ENCODE measurements at regions not wholly inside any gene's neighbourhood (a gene's known extent, or its start where the extent isn't known, plus 50 kb on each side); places are given as distances from the start of the nearest gene placed in this dataset.

DNA sequence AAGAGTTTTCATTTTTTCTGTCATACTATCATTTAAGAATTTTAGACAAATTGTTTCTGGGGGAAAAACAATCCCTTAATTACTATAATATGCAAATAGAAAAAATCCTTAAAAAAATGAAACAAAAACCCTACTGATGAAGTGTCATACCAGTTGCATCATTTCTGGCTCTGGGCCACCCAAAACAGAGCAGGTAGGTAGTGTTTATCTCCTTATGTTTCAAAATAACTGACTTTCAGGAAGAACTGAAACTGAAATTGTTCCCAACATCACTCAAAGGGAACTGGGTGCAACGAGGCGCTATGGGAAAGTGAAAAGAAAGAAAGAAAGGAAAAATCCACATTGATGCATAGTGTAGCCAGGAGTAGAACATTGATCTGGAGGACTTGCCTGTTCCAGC lies 653.1 kb upstream of the SOX9 start:
- Histone ChIP-seq H3K36me3 (ENCODE audit: control insufficient read depth, insufficient read depth, low read length) (no peaks in the 10 kb centered on the region), H3K9me3 (ENCODE audit: control insufficient read depth, insufficient read depth, low read length) (no peaks in the 10 kb centered on the region), H3K9ac (ENCODE audit: low read depth, low read length) (no peak overlapping the region), H3K27ac (ENCODE audit: low read depth, low read length) (no peak overlapping the region), H3K4me3 (ENCODE audit: low read depth, low read length) (no peak overlapping the region), H3K27me3 (ENCODE audit: control insufficient read depth, insufficient read depth, low read length) (no peaks in the 10 kb centered on the region), H3K4me1 (ENCODE audit: control insufficient read depth, insufficient read depth, low read length) (peaks cover 10% of the 10 kb centered on the region)

DNA sequence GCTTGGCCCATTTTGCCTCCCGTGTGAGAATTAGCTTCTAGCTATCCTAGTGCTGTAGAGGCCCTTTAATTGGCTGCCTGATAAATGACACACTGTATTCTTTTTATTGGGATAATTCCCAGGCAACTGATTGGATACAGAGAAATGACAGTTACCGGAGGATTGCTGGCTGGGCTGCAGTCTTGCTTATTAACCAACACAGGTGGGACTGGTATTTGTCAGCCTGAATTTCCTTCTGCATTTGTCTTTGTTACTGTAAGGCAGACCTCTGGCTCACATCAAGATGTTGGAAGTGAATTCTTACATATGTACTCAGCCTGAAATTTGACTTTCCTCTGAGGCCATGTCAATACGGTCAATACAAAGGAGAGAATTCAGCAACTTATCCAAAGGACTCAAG lies 650.8 kb upstream of the SOX9 start:
- H3K9me3 ChIP-seq (ENCODE audit: control insufficient read depth, insufficient read depth, low read length) = no peaks in the 10 kb centered on the region
- H3K4me1 ChIP-seq (ENCODE audit: control insufficient read depth, insufficient read depth, low read length) = no peaks in the 10 kb centered on the region
- H3K27me3 ChIP-seq (ENCODE audit: control insufficient read depth, insufficient read depth, low read length) = no peaks in the 10 kb centered on the region
- H3K36me3 ChIP-seq (ENCODE audit: control insufficient read depth, insufficient read depth, low read length) = no peaks in the 10 kb centered on the region
- H3K9ac ChIP-seq (ENCODE audit: low read depth, low read length) = no peak overlapping the region
- H3K27ac ChIP-seq (ENCODE audit: low read depth, low read length) = no peak overlapping the region
- no peak overlapping the region for H3K4me3 ChIP-seq (ENCODE audit: low read depth, low read length)

DNA sequence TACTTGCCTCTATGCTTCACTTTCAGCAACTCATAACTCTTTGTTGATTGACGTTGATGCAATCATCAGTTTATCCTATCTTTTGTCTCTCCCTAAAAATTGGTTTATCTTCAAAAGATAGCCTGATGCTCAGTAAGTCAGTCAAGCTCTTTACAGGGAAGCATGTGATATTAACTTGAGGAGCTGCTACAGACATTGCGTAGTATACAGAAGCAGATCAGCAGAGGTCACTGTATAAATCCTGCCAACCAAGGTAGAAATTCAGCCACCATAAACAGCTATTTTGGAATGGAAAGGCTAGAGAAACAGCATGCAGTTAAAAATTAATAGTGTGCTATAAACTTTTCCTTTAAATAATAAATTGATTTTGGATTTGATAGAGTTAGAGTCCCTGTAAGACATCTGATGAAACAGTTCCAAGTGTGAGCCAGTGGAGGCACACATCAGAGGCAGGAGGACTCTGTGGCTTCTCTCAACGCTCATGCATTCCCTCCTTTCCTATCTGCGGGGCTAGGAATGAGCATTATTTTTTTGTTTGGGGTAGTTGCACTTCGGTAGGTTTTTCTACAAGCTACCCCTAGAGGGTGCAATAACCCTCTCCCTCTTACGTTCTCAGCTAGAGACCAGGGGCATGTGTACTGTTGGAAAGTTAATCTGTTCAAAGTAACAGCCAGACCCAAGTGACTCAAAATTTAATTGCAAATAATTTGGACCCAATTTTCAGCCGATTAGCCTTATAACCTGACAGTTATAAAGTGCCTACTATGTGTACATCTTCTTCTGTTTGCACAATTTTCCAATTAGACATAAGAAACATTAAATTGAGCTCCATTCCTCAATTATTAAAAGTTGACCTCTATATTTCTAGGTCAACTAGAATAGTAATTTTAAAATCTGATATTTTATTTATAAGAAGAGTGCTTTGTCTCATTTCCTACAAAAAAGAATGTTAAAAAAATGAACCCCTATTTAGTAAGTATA lies 647.7 kb upstream of the SOX9 start:
- no peaks in the 10 kb centered on the region for H3K9me3 ChIP-seq (ENCODE audit: control insufficient read depth, insufficient read depth, low read length)
- no peaks in the 10 kb centered on the region for H3K27me3 ChIP-seq (ENCODE audit: control insufficient read depth, insufficient read depth, low read length)
- H3K9ac ChIP-seq (ENCODE audit: low read depth, low read length) = no peak overlapping the region
- H3K4me3 ChIP-seq (ENCODE audit: low read depth, low read length) = no peak overlapping the region
- H3K4me1 ChIP-seq (ENCODE audit: control insufficient read depth, insufficient read depth, low read length) = no peaks in the 10 kb centered on the region
- no peaks in the 10 kb centered on the region for H3K36me3 ChIP-seq (ENCODE audit: control insufficient read depth, insufficient read depth, low read length)
- H3K27ac ChIP-seq (ENCODE audit: low read depth, low read length) = no peak overlapping the region

DNA sequence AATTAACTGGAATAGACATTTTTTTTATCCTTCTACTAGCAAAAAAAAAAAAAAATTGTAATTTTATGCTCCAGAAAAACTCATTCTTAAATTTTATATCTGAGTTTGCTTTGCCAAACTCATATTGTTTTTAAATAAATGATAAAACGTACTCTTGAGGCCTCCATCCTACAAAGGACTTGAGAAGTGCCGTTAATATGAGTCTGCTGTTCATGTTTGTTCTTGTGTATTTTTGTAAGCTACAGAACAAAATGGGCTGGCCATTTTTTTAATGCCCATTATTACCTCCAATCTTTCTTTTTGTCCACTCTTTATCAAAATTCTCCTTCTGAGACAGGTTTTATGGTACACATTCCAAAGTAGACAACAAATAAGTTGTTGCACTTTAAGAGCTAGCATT lies 643.5 kb upstream of the SOX9 start:
- H3K36me3 ChIP-seq (ENCODE audit: control insufficient read depth, insufficient read depth, low read length) = no peaks in the 10 kb centered on the region
- no peak overlapping the region for H3K4me3 ChIP-seq (ENCODE audit: low read depth, low read length)
- H3K27ac ChIP-seq (ENCODE audit: low read depth, low read length) = no peak overlapping the region
- H3K27me3 ChIP-seq (ENCODE audit: control insufficient read depth, insufficient read depth, low read length) = no peaks in the 10 kb centered on the region
- no peaks in the 10 kb centered on the region for H3K9me3 ChIP-seq (ENCODE audit: control insufficient read depth, insufficient read depth, low read length)
- no peak overlapping the region for H3K9ac ChIP-seq (ENCODE audit: low read depth, low read length)
- H3K4me1 ChIP-seq (ENCODE audit: control insufficient read depth, insufficient read depth, low read length) = no peaks in the 10 kb centered on the region

DNA sequence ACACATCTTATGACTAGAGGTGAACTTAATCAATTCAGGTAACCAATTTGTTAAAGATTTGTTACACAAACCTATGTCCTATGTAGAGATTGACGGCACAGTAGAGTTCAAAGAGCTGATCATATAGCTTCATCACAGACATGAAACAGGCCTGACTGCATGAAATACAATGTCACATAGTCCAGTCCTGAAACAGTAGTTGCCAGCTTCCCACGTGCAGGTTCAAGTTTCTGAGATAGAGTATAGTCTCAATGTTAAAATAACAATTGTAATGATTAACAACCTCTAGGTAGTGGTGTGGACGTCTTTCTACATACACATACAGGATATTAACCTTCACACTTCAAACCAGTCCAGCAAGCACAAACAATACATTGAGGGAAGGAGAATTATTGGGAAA lies 640.7 kb upstream of the SOX9 start:
- no peak overlapping the region for H3K27ac ChIP-seq (ENCODE audit: low read depth, low read length)
- no peak overlapping the region for H3K9ac ChIP-seq (ENCODE audit: low read depth, low read length)
- H3K27me3 ChIP-seq (ENCODE audit: control insufficient read depth, insufficient read depth, low read length) = no peaks in the 10 kb centered on the region
- H3K9me3 ChIP-seq (ENCODE audit: control insufficient read depth, insufficient read depth, low read length) = no peaks in the 10 kb centered on the region
- no peaks in the 10 kb centered on the region for H3K4me1 ChIP-seq (ENCODE audit: control insufficient read depth, insufficient read depth, low read length)
- no peak overlapping the region for H3K4me3 ChIP-seq (ENCODE audit: low read depth, low read length)
- no peaks in the 10 kb centered on the region for H3K36me3 ChIP-seq (ENCODE audit: control insufficient read depth, insufficient read depth, low read length)

DNA sequence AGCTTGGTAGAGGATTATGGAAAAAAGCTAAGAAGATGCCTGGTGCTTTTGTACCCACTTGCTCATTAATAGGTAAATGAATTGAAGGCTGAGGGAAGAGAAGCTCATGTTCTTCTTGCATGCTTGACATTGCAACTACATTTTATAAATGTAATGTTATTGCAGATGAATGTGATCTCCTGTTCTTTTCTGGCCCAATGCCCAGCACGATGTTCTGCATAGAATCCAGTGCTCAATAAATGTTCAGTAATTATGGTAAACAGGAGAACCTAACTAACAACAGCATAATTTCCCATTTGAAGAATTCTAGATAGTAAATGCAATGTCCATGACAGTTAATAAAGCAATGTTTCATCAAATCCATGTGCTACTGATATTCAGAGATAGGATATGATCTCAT lies 638.2 kb upstream of the SOX9 start:
- Histone ChIP-seq H3K9ac (ENCODE audit: low read depth, low read length) (no peak overlapping the region), H3K36me3 (ENCODE audit: control insufficient read depth, insufficient read depth, low read length) (no peaks in the 10 kb centered on the region), H3K27ac (ENCODE audit: low read depth, low read length) (no peak overlapping the region), H3K4me3 (ENCODE audit: low read depth, low read length) (no peak overlapping the region), H3K9me3 (ENCODE audit: control insufficient read depth, insufficient read depth, low read length) (no peaks in the 10 kb centered on the region), H3K27me3 (ENCODE audit: control insufficient read depth, insufficient read depth, low read length) (no peaks in the 10 kb centered on the region), H3K4me1 (ENCODE audit: control insufficient read depth, insufficient read depth, low read length) (no peaks in the 10 kb centered on the region)

DNA sequence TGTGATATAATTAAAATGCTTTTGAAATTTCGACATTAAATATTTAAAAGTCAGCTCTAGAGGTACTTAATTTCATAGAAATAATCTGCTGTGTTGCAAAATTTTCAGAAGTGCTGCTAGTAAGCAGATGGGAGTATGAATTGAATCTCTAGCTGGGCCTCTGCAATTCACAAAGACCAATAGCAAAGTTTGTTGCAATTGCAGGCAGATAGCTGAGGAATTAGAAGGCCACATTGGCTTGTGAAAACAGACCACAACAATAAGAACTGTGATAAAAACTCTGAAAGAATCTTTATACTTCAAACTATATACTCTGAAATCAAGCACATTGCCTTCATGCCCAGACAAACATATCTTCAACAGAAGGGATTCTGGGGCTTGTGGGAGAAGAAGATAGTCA lies 636.3 kb upstream of the SOX9 start:
- H3K27me3 ChIP-seq (ENCODE audit: control insufficient read depth, insufficient read depth, low read length) = no peaks in the 10 kb centered on the region
- no peaks in the 10 kb centered on the region for H3K9me3 ChIP-seq (ENCODE audit: control insufficient read depth, insufficient read depth, low read length)
- no peak overlapping the region for H3K9ac ChIP-seq (ENCODE audit: low read depth, low read length)
- no peaks in the 10 kb centered on the region for H3K4me1 ChIP-seq (ENCODE audit: control insufficient read depth, insufficient read depth, low read length)
- H3K27ac ChIP-seq (ENCODE audit: low read depth, low read length) = no peak overlapping the region
- H3K36me3 ChIP-seq (ENCODE audit: control insufficient read depth, insufficient read depth, low read length) = no peaks in the 10 kb centered on the region
- H3K4me3 ChIP-seq (ENCODE audit: low read depth, low read length) = no peak overlapping the region

DNA sequence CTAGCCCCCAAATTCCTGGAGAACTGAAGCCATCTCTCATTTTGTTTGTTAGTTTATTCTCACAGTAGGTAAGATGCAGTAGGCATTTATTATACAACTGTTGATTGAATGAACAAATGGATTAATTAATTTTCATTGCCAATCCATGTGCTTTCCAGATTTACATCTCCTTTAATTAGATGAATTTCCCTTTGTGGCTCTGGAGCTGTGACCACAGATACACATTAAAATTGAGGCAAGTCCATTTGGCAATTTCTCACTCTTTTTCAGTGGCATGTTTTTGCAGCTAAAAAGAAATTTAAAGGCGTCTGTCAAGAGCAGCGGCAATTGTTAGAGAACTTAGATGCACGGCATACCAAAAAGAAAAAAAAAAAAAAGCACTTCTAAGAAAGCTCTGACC lies 635.4 kb upstream of the SOX9 start:
- H3K4me1 ChIP-seq (ENCODE audit: control insufficient read depth, insufficient read depth, low read length) = no peaks in the 10 kb centered on the region

DNA sequence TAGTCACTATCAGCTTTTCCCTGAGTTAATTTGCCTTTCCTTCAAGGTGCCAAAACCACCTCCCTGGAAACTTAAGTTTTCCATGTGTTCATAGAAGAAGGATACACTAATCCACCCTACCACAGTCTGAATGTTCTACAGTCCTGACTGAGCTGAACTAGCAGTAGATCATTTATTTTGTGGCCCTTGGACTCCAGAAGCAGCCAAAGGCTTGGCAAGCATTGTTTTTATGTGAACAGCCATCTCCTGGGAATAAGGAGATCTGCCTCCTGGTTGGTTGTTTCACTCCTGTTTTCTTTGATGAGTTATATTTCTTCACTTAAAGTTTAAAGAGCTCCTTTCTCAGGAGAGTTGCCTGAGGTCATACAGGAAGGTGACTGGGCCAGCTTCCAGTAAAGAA lies 634.6 kb upstream of the SOX9 start:
- H3K36me3 ChIP-seq (ENCODE audit: control insufficient read depth, insufficient read depth, low read length) = no peaks in the 10 kb centered on the region
- H3K4me3 ChIP-seq (ENCODE audit: low read depth, low read length) = no peak overlapping the region
- no peak overlapping the region for H3K27ac ChIP-seq (ENCODE audit: low read depth, low read length)
- H3K4me1 ChIP-seq (ENCODE audit: control insufficient read depth, insufficient read depth, low read length) = no peaks in the 10 kb centered on the region
- H3K9me3 ChIP-seq (ENCODE audit: control insufficient read depth, insufficient read depth, low read length) = no peaks in the 10 kb centered on the region
- H3K9ac ChIP-seq (ENCODE audit: low read depth, low read length) = no peak overlapping the region
- H3K27me3 ChIP-seq (ENCODE audit: control insufficient read depth, insufficient read depth, low read length) = no peaks in the 10 kb centered on the region

More for the DNA sequence above, 635.4 kb upstream of the SOX9 start:
- Histone ChIP-seq H3K9ac (ENCODE audit: low read depth, low read length) (no peak overlapping the region), H3K36me3 (ENCODE audit: control insufficient read depth, insufficient read depth, low read length) (no peaks in the 10 kb centered on the region), H3K27ac (ENCODE audit: low read depth, low read length) (no peak overlapping the region), H3K4me3 (ENCODE audit: low read depth, low read length) (no peak overlapping the region), H3K27me3 (ENCODE audit: control insufficient read depth, insufficient read depth, low read length) (no peaks in the 10 kb centered on the region), H3K9me3 (ENCODE audit: control insufficient read depth, insufficient read depth, low read length) (no peaks in the 10 kb centered on the region)

DNA sequence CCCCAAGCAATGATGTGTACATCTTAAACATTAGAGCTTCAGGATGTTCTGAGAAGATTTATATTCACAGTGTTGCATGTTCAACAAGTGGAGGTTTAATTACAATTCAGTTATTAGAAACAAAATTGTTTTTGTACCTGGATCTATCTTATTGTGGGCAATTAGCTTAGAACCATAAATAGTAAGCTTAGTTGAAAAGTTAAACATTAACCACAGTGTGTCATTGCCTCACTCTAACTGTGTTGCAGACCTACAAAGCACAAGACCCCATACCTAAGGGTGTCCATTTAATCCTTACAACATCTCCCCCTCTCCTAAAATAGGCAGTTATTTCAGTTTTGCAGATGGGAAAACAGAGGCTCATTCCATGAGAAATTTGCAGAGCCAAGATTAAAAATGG lies 632.0 kb upstream of the SOX9 start:
- no peak overlapping the region for H3K4me3 ChIP-seq (ENCODE audit: low read depth, low read length)
- H3K9me3 ChIP-seq (ENCODE audit: control insufficient read depth, insufficient read depth, low read length) = no peaks in the 10 kb centered on the region
- no peak overlapping the region for H3K9ac ChIP-seq (ENCODE audit: low read depth, low read length)
- H3K36me3 ChIP-seq (ENCODE audit: control insufficient read depth, insufficient read depth, low read length) = no peaks in the 10 kb centered on the region
- H3K27ac ChIP-seq (ENCODE audit: low read depth, low read length) = no peak overlapping the region
- H3K4me1 ChIP-seq (ENCODE audit: control insufficient read depth, insufficient read depth, low read length) = no peaks in the 10 kb centered on the region
- H3K27me3 ChIP-seq (ENCODE audit: control insufficient read depth, insufficient read depth, low read length) = no peaks in the 10 kb centered on the region

DNA sequence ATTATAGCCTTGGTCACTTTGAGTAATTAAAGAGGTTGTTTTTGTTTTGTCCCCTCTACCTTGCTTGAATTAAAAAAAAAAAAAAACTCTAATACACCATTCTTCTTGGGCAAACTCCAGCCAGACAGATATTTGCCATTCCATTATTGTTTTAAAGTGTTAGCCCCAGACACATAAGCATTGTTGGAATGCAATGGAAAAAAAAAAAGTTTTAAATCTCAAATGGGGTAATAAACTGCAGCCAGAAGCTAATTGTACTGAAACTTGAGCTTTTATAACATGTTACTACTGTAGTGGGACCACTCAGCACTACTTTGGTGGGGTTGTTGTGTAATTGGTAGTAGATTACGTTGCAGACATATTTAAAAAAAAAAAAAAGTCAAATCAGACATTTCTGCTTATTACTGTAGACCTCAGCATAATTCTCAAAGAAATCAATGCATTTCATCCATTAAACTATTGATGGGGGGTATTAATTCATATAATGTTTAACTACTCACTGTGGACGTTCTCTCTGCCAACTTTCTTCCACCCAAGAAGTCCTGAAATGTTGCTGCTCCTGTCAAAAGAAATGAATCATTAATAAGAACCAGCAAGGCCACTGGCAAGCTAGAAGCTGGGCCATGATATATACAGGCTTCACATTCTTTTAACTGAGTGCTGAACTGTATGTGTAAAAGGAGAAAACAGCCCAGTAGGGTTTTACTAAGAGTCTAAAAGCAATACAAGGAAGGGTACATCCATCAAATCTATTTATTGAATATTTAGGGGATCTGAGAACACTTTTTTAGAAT lies 626.6 kb upstream of the SOX9 start:
- Histone ChIP-seq H3K27ac (ENCODE audit: low read depth, low read length) (no peak overlapping the region), H3K4me1 (ENCODE audit: control insufficient read depth, insufficient read depth, low read length) (no peaks in the 10 kb centered on the region), H3K9me3 (ENCODE audit: control insufficient read depth, insufficient read depth, low read length) (no peaks in the 10 kb centered on the region), H3K36me3 (ENCODE audit: control insufficient read depth, insufficient read depth, low read length) (no peaks in the 10 kb centered on the region), H3K9ac (ENCODE audit: low read depth, low read length) (no peak overlapping the region), H3K27me3 (ENCODE audit: control insufficient read depth, insufficient read depth, low read length) (no peaks in the 10 kb centered on the region), H3K4me3 (ENCODE audit: low read depth, low read length) (no peak overlapping the region)

All from HUES48 (cell line).